B cell (primary cell): ENCODE measurements at regions not wholly inside any gene's neighbourhood (a gene's known extent, or its start where the extent isn't known, plus 50 kb on each side); places are given as distances from the start of the nearest gene placed in this dataset.

Experiments used
- EZH2 ChIP-seq: IDR thresholded peaks from 2 replicates; pipeline ENCODE4 v1.6.1; 2012; ENCODE audit warnings: borderline replicate concordance, low read depth, mild to moderate bottlenecking, moderate library complexity, low read length; ENCODE audit not compliant: insufficient read depth, poor library complexity, severe bottlenecking
- TF ChIP-seq, protein P1 (sequence below): fragments of 200-600 bp; IDR thresholded peaks from one replicate; pipeline ENCODE4 v1.8.0; 2022; ENCODE audit warnings: antibody characterized with exemption, mild to moderate bottlenecking

DNA sequence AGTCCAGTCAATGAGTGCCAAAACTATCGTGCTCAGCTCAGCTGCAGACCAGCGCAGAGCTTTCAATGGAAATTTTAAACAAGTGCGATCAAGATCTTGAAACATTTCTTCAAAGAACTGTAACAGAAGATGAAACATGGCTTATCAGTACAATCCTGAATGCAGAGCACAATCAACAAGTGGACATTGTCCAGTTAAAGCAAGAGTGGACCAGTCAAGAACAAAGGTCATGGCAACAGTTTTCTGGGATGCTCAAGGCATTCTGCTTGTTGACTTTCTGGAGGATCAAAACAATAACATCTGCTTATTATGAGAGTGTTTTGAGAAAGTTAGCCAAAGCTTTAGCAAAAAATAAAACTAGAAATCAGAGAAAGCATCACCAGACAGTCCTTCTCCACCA lies 374.2 kb downstream of the SETD4 start:
- TF ChIP-seq, protein P1, sequence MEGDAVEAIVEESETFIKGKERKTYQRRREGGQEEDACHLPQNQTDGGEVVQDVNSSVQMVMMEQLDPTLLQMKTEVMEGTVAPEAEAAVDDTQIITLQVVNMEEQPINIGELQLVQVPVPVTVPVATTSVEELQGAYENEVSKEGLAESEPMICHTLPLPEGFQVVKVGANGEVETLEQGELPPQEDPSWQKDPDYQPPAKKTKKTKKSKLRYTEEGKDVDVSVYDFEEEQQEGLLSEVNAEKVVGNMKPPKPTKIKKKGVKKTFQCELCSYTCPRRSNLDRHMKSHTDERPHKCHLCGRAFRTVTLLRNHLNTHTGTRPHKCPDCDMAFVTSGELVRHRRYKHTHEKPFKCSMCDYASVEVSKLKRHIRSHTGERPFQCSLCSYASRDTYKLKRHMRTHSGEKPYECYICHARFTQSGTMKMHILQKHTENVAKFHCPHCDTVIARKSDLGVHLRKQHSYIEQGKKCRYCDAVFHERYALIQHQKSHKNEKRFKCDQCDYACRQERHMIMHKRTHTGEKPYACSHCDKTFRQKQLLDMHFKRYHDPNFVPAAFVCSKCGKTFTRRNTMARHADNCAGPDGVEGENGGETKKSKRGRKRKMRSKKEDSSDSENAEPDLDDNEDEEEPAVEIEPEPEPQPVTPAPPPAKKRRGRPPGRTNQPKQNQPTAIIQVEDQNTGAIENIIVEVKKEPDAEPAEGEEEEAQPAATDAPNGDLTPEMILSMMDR, result no peak
- no peak for TF ChIP-seq EZH2
